CD4-positive, alpha-beta T cell treated with Interleukin-10 for 1 hour (primary cell): ENCODE measurements at regions not wholly inside any gene's neighbourhood (a gene's known extent, or its start where the extent isn't known, plus 50 kb on each side); places are given as distances from the start of the nearest gene placed in this dataset.
"Not testable (repeated sequence)": the region's sequence is repeated elsewhere in the genome, so short reads cannot be mapped to it uniquely, and the experiment has no call there.

Source experiments
- DNase-seq: peaks from one replicate; pipeline ENCODE4 v3.0.0-alpha.2; 2020

DNA sequence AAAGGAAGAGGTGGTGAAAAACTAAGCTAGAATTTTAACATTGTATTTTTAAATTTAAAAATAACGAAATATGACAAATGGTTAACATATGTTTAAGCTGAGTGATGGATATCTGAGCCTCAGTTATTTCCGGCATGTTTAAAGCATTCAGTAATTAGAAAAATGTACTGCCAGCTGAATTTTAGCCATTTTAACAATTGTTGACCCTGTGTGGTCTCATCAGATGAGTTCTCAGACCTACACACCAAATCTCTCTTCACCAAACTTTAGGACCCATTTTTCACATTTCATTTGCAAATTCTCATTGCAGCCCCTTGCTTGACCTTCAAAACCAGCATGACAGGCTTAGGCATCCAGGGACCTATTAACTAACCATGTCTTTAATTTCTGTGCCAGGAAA is 91.5 kb upstream of the RGPD4 start:
- DNase-seq, result no peak

DNA sequence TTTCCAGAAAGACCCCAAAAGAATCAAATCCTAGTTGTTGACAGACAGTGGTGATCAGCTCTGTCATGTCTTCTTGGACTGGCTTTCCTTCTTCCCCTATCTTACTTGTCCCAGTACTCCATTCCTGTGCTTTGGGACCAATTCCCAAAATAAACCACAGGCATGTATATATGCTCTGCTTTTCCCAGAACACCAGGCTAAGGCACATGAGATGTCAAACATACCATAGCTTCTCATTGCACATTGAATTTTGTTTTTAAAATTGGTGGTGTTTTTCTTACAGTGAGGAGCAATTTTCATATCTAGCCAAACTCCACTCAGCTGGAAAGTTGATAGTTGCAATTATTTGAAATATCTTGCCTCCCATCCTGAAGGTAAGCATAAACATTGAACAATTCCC is 88.9 kb upstream of the RGPD4 start:
- DNase-seq, result no peak

DNA sequence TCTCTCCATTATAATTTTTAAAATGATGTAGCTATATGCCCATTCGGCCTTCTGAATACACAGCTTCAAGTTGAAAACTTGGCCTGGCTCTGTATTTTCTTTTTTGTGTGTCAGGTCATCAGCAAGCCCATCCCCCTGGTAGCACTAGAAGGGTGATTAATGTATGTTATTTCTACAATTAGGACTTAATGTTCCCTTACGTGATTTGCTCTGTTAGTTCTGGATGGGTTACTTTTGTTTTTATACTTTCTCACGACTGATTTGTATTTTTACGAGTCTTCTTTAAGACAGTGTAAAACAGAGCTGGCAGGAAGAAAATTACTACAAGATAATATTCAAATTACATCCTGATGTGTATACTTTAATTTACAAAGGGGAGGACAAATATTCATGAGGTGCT is 88.4 kb upstream of the RGPD4 start:
- DNase-seq, result no peak

DNA sequence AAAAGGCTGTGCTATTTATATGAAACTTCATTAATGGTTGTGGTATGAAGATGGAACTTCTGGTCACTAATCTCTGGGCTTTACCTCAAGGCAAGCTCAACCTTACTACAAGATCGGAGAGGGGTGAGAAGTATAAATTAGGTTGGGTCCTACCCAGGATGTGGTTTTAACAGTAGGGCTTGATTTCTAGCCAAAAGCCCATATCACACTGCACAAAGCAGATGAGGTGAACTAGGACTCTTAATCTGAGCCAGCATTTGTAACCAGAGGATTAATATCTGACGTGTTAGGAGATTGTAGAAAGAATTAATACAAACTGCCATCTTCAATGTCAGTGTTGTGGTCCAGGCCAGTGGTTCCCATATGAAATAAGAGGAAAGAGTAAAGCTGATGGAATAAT is 86.4 kb upstream of the RGPD4 start:
- DNase-seq, result no peak

DNA sequence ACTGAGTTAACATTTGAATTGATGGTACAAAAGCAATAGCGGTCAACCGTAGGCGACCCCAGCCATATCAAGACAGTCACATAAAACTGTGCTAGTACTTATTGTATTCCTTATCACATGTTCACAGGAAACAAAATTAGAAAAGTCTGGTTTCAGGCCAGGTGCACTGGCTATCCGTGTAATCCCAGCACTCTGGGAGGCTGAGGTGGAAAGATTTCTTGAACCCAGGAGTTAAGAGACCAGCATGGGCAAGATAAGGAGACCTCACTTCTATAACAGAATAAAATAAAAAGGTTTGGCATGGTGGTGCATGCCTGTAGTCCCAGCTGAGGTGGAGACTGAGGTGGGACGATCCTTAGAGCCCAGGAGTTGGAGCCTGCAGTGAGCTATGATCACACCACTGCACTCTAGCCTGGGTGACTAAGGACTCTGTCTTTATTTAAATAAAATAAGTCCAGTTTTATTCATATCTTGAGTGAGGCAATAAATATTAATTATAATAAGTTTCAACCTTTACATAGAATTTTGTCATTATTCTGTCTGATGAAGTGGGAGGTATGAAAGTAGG is 84.1 kb upstream of the RGPD4 start:
- no peak for DNase-seq

DNA sequence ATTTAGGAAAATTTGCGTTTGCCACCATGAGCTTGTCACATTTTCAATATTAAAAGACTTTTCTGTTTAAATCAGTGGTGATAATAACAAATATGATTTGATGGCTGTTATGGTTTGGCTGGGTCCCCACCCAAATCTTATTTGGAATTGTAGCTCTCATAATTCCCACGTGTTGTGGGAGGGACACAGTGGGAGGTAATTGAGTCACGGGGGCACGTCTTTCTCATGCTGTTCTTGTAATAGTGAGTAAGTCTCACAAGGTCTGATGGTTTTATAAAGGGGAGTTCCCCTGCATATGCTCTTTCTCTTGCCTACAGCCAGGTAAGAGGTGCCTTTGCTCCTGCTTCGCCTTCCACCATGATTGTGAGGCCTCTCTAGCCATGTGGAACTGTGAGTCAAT is 83.4 kb upstream of the RGPD4 start:
- no peak for DNase-seq

DNA sequence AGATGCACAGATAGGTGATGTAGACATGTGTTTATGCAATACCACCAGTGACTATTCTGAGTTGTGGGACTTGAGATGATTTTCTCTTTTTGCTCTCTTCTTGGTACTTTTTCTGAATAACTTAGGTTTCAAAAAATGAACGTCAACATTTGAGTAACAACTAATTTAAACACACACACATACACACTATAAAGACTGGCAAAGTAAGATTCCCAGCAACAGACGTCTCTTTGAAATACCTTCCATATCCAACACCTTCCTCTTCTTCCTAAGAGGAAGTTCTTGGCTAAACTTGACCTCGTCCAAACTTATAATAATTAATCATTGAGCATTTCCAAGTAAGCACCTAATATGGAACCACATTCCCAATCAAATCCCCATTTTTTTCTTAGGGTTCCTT is 81.6 kb upstream of the RGPD4 start:
- DNase-seq, result no peak

DNA sequence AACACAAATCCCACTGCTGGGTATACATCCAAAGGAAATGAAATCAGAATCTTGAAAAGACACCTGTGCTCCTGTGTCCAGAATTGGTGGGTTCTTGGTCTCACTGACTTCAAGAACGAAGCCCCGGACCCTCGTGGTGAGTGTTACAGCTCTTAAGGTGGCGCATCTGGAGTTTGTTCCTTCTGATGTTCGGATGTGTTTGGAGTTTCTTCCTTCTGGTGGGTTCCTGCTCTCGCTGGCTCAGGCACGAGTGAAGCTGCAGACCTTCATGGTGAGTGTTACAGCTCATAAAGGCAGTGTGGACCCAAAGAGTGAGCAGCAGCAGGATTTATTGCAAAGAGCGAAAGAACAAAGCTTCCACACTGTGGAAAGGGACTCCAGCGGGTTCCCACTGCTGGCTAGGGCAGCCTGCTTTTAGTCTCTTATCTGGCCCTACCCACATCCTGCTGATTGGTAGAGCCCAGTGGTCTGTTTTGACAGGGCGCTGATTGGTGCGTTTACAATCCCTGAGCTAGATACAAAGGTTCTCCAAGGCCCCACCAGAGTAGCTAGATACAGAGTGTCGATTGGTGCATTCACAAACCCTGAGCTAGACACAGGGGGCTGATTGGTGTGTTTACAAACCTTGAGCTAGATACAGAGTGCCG is 80.0 kb upstream of the RGPD4 start:
- not testable (repeated sequence) for DNase-seq

DNA sequence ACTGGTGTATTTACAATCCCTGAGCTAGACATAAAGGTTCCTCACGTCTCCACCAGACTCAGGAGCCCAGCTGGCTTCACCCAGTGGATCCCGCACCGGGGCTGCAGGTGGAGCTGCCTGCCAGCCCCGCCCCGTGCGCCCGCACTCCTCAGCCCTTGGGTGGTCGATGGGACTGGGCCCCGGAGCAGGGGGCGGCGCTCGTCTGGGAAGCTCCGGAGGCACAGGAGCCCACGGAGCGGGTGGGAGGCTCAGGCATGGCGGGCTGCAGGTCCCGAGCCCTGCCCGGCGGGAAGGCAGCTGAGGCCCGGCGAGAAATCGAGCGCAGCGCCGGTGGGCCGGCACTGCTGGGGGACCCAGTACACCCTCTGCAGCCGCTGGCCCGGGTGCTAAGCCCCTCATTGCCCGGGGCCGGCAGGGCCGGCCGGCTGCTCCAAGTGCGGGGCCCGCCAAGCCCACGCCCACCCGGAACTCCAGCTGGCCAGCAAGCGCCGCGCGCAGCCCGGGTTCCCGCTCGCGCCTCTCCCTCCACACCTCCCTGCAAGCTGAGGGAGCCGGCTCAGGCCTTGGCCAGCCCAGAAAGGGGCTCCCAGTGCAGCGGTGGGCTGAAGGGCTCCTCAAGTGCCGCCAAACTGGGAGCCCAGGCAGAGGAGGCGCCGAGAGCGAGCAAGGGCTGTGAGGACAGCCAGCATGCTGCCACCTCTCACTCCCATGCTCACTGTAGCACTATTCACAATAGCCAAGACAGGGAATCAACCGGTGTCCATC is 79.3 kb upstream of the RGPD4 start:
- DNase-seq, result not testable (repeated sequence)

DNA sequence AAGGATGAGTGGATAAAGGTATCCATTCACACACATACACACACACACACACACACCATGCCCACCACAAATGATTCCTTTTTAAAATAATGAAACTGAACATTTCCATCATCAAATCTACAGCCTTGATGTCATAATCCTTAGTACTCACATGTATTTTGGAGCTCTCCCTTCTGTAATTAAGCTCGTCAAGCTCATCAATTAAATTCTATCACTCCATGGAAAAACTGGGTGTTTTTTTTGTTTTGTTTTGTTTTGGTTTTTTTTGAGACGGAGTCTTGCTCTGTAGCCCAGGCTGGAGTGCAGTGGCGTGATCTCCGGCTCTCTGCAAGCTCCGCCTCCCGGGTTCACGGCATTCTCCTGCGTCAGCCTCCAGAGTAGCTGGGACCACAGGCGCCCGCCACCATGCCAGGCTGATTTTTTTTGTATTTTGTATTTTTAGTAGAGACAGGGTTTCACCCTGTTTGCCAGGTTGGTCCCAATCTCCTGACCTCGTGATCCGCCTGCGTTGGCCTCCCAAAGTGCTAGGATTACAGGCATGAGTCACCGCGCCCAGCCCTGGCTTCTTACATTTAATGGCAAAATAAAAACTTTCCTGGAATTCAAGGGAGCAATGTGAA is 78.6 kb upstream of the RGPD4 start:
- DNase-seq, result no peak

DNA sequence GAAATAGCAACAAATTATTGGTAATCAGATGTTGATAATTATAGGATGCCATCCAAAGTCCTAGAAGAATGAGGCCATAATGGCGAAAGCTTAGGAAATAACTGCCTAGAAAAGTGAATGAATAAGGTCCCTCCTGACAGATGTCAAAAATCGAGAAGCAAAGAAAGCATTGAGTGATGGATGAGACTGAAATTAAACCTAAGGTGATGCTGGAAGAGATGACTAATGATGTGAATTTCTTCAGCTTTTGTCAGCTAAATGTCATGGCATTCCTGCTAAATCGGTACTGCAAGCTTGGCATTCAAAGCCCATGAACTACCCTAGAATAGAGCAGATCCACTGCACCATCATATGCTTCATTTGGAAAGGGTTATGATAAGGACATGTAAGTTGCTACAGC is 74.8 kb upstream of the RGPD4 start:
- DNase-seq, result no peak

DNA sequence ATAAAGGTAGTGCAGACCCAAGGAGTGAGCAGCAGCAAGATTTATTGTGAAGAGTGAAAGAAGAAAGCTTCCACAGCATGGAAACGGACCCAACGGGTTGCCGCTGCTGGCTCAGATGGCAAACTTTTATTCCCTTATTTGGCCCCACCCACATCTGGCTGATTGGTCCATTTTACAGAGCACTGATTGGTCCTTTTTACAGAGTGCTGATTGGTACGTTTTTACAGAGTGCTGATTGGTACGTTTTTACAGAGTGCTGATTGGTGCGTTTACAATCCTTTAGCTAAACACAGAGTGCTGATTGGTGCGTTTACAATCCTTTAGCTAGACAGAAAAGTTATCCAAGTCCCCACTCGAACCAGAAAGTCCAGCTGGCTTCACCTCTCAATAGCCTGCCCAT is 72.9 kb upstream of the RGPD4 start:
- DNase-seq, result not testable (repeated sequence)

DNA sequence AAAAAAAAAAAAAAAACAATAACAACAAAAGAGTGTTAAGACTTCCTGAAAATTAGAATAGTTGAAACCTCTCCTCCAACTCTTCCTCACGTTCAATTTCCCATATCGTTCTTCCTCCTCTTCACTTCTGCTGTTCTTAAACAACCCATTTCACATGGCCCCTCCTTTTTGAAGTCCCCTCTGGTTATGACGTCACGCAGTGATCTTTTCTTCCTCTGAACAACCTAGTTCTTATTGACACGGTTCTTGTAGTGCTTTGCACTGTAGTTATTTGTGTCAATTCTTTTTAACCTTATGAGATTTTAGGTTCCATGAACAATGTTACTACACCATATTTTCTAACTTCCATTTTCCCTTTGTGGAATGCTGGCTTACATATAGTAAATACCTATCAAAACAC is 69.5 kb upstream of the RGPD4 start:
- DNase-seq, result no peak

DNA sequence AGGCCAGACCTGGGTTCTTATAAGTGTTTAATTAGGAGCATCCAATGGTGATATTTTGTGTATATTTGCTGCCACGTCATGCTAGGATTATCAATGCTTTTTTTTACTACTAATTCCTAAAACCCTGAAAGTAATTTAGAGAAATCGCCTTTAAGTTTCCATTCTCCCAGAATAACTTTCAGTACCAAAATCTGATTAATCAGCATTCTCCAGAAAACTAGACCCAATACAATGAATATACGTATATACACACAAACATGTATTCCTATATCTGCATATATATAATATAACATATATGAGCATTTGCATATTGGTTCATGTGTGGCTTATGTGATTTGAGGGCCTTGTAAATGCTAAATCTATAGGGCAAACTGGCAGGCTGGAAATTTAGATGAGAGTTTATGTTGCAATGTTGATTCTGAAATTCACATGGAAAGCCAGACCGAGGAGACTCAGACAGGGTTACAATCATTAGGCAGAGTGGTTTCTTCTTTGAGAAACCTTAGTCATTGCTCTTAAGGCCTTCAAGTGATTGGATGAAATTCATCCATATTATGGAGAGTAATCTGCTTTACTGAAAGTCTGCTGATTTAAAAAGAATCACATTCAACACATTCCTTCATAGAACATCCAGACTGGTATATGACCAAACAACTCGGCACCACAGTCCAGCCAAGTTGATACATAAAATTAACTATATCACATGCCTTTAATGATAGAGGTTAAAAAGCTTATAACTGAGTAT is 65.9 kb upstream of the RGPD4 start:
- DNase-seq, result no peak

DNA sequence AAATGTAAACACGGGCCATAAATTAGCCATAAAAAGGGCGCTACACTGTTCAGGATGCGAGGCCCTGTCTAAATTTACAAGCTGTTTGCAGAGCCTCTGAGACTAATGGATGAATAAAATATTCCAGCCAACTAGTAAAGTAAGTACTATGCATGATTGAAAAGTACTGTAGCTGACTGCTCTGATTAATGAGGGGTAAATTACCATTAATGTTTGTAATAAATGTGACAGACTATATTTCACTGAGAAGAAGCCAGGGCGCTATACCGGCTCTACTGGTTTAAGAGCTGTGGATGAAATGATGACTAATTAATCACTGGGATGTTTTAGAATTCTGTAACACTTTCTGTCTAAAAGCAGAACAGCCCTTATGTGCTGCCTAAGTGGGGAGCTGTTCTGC is 54.3 kb upstream of the RGPD4 start:
- no peak for DNase-seq

DNA sequence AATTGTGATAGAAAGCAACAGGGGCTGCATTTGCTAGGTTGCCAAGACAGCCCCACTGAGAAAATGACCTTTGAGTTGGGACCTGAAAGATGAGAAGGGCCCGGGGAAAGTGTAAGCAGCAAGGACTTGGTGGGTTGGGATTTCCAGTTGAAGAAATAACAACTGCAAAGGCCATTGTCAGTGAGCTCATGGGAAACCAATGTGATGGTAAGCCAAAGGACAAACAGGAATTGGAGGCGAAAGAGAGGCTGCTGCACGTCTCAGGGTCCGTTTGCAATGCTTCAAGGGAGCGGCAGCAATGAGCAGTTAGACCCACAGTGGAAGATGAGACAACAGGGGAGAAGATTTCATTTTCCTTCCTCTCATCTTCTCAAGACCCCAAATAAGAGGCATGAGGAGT is 51.5 kb upstream of the RGPD4 start:
- DNase-seq, result no peak

DNA sequence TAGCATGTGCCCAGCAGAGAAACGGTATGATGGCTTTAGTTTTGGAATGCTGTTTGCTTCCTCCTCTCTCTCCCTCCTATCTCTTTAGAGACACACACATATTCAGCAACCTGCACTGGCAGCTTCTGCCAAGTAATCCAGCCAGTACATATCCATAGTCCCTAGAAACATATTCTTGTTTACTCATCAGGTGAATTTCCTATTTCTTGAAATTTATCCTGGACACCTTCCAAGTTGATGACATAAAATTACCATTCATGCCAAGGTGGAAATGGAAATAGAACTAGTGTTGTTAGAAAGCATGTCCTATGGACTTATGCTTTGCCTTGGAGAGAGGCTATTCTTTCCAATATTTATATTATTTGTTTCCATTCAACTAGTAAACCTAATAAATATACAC is 50.9 kb upstream of the RGPD4 start:
- DNase-seq, result no peak

DNA sequence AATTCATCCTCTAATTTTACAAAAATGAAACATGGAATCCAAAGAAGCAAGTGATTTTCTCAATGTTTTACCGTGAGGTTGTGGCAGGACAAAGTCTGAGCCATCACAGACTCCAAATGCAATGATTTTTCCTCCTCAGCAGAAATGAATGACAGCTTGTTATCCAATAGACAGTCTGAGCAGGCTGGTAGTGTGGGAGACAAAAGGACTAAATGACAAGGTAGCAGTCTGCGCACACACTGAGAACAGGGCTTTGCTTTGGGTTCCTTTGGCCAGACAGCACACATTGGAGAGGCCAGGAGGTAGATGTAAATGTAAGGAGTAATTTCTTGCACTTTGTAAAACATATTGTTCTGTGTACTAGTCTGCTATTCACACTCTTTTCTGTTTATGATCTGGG is 50.3 kb upstream of the RGPD4 start:
- no peak for DNase-seq
